Glutamatergic neuron (in vitro differentiated cells): ENCODE measurements at regions not wholly inside any gene's neighbourhood (a gene's known extent, or its start where the extent isn't known, plus 50 kb on each side); places are given as distances from the start of the nearest gene placed in this dataset.

ENCODE experiments used
- DNase-seq: peaks from one replicate; pipeline ENCODE4 v3.0.0; 2022
- H3K27ac Mint-ChIP-seq: one replicate; pipeline ENCODE4 v1.8.0; 2020; ENCODE audit warnings: mild to moderate bottlenecking, mixed read lengths, inconsistent platforms; ENCODE audit not compliant: unreplicated experiment
- H3K27me3 Mint-ChIP-seq: one replicate; pipeline ENCODE4 v1.8.0; 2020; ENCODE audit warnings: mild to moderate bottlenecking, moderate library complexity, mixed read lengths, inconsistent platforms; ENCODE audit not compliant: unreplicated experiment
- H3K36me3 Mint-ChIP-seq: one replicate; pipeline ENCODE4 v1.8.0; 2020; ENCODE audit warnings: mild to moderate bottlenecking, mixed read lengths, inconsistent platforms; ENCODE audit not compliant: unreplicated experiment
- H3K4me1 Mint-ChIP-seq: one replicate; pipeline ENCODE4 v1.8.0; 2020; ENCODE audit warnings: mild to moderate bottlenecking, low read depth, mixed read lengths, inconsistent platforms; ENCODE audit not compliant: unreplicated experiment
- H3K4me3 Mint-ChIP-seq: one replicate; pipeline ENCODE4 v1.8.0; 2020; ENCODE audit warnings: mild to moderate bottlenecking, mixed read lengths, inconsistent platforms; ENCODE audit not compliant: unreplicated experiment
- H3K9me3 Mint-ChIP-seq: one replicate; pipeline ENCODE4 v1.8.0; 2020; ENCODE audit warnings: mild to moderate bottlenecking, moderate library complexity, mixed read lengths, inconsistent platforms; ENCODE audit not compliant: unreplicated experiment
- TF ChIP-seq, protein P1 (sequence below): fragments of 200-600 bp; sonication (generic); IDR thresholded peaks from one replicate; pipeline ENCODE4 v1.5.0; 2021; ENCODE audit not compliant: partially characterized antibody, unreplicated experiment

GRCh38 chr7:121515229-121515628, 119.1 kb upstream of the FAM3C start:
- DNase-seq: no peak
- Mint-ChIP-seq H3K4me3 (no peak overlapping the region), H3K27ac (no peak overlapping the region), H3K9me3 (peaks cover 3% of the 10 kb centered on the region), H3K36me3 (peaks cover 6% of the 10 kb centered on the region), H3K4me1 (no peaks in the 10 kb centered on the region), H3K27me3 (no peaks in the 10 kb centered on the region)
- TF ChIP-seq, protein P1, sequence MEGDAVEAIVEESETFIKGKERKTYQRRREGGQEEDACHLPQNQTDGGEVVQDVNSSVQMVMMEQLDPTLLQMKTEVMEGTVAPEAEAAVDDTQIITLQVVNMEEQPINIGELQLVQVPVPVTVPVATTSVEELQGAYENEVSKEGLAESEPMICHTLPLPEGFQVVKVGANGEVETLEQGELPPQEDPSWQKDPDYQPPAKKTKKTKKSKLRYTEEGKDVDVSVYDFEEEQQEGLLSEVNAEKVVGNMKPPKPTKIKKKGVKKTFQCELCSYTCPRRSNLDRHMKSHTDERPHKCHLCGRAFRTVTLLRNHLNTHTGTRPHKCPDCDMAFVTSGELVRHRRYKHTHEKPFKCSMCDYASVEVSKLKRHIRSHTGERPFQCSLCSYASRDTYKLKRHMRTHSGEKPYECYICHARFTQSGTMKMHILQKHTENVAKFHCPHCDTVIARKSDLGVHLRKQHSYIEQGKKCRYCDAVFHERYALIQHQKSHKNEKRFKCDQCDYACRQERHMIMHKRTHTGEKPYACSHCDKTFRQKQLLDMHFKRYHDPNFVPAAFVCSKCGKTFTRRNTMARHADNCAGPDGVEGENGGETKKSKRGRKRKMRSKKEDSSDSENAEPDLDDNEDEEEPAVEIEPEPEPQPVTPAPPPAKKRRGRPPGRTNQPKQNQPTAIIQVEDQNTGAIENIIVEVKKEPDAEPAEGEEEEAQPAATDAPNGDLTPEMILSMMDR: no peak

DNA sequence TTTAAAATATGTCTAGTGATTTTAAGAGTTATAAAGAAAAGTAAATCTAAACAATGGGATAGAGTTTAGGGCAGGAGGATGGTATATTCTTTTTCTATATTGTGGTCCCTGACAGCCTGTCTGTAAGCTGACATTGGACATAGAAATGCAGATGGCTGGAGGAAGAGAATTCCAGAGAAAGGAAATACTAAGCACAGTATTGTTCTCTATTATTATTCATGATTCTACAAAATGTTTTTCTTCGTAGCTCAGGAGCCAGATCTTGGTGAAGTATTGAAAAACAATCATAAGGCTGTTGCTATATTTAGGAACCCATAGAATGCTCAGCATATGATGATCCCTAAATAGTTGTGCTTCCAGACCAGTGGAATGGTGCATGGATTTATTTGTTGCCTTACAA, 117.0 kb upstream of the FAM3C start:
- TF ChIP-seq, protein P1: no peak
- Mint-ChIP-seq H3K4me3 (no peak overlapping the region), H3K27me3 (no peaks in the 10 kb centered on the region), H3K36me3 (peaks cover 6% of the 10 kb centered on the region), H3K9me3 (peaks cover 3% of the 10 kb centered on the region), H3K4me1 (no peaks in the 10 kb centered on the region), H3K27ac (no peak overlapping the region)
- DNase-seq: no peak

- H3K9me3 Mint-ChIP-seq: peaks cover 3% of the 10 kb centered on the region
- no peak for DNase-seq
- no peaks in the 10 kb centered on the region for H3K4me1 Mint-ChIP-seq
- H3K4me3 Mint-ChIP-seq: no peak overlapping the region
- peaks cover 13% of the 10 kb centered on the region for H3K36me3 Mint-ChIP-seq
- H3K27ac Mint-ChIP-seq: no peak overlapping the region
- H3K27me3 Mint-ChIP-seq: no peaks in the 10 kb centered on the region
- TF ChIP-seq, protein P1: no peak
These were observed 114.9 kb upstream of the FAM3C start for GRCh38 chr7:121510858-121511482.

GRCh38 chr7:121510302-121510701, 114.2 kb upstream of the FAM3C start:
- Mint-ChIP-seq H3K9me3 (peaks cover 3% of the 10 kb centered on the region), H3K36me3 (peaks cover 19% of the 10 kb centered on the region), H3K4me3 (no peak overlapping the region), H3K4me1 (no peaks in the 10 kb centered on the region), H3K27me3 (no peaks in the 10 kb centered on the region), H3K27ac (no peak overlapping the region)
- TF ChIP-seq, protein P1: no peak
- DNase-seq: no peak

DNA sequence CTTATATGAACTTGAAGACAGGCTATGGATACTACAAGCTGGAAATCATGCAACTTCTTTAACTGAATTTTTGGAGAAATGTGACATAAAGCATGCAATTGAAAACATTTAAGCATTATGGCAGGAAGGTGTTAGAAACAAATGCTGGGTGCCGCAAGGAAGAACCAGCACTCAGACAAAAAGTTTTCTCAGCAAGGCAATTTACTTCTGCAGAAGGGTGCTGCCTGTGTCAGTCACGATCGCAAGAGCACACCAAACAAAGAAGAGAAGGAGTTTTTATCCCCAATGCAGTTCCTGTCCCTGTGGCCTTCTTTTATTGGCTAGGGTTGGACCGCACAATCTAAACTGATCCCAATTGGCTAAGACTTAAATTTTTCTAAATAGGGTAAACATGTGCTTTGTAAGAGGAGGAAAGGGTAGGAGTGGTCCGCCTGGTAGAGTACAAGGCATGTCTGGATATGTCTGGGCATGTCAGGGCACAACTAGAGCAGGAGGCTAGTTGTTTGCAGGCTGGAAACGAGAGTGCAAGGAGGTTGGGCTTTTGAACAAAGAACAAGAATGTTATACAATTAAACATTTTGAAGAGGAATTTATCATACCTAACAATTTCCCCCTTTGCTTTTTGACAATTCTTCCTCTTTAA, 109.6 kb upstream of the FAM3C start:
- Mint-ChIP-seq H3K27me3 (no peaks in the 10 kb centered on the region), H3K36me3 (peaks cover 13% of the 10 kb centered on the region), H3K9me3 (peaks cover 4% of the 10 kb centered on the region), H3K4me3 (no peak overlapping the region), H3K27ac (no peak overlapping the region), H3K4me1 (no peaks in the 10 kb centered on the region)
- TF ChIP-seq, protein P1: no peak
- no peak for DNase-seq
